PC-9 (cell line): ENCODE measurements at regions not wholly inside any gene's neighbourhood (a gene's known extent, or its start where the extent isn't known, plus 50 kb on each side); places are given as distances from the start of the nearest gene placed in this dataset.

ENCODE experiments used
- CTCF ChIP-seq: fragments of 200-600 bp; sonication (generic); conservative IDR thresholded peaks from 2 replicates; pipeline ENCODE4 v1.6.1; 2017; ENCODE audit warnings: mixed run types, antibody characterized with exemption, mild to moderate bottlenecking, moderate library complexity
- EZH2 ChIP-seq: fragments of 200-600 bp; sonication (generic); IDR thresholded peaks from 2 replicates; pipeline ENCODE4 v1.8.0; 2017; ENCODE audit warnings: antibody characterized with exemption, low read depth

GRCh38 chr12:58262796-58263195 lies 321.4 kb downstream of the ATP23 start:
- no peak for TF ChIP-seq EZH2
- TF ChIP-seq CTCF: no peak
